Inflammatory macrophage treated with lipopolysaccharide for 1 hour (primary cell): ENCODE measurements at regions not wholly inside any gene's neighbourhood (a gene's known extent, or its start where the extent isn't known, plus 50 kb on each side); places are given as distances from the start of the nearest gene placed in this dataset.

Experiments
- DNase-seq, 2 donors: peaks; one replicate each; pipeline ENCODE4 v3.0.0-alpha.2; 2020 to 2022

- no peak for DNase-seq
Observed at GRCh38 chr20:63085151-63085861, 78.5 kb upstream of the BHLHE23 start.

GRCh38 chr20:63084563-63084927, 77.8 kb upstream of the BHLHE23 start:
- DNase-seq: no peak

- DNase-seq: no peak
Observed at GRCh38 chr20:63083831-63084562, 77.2 kb upstream of the BHLHE23 start.

- no peak for DNase-seq
Observed at GRCh38 chr20:63082939-63083735, 76.4 kb upstream of the BHLHE23 start.

GRCh38 chr20:63082308-63082938, 75.7 kb upstream of the BHLHE23 start:
- peak in 1 of 2 donors; percentile 8 for DNase-seq

- no peak for DNase-seq
Observed at GRCh38 chr20:63081831-63082230, 75.1 kb upstream of the BHLHE23 start.

GRCh38 chr20:63081351-63081750, 74.6 kb upstream of the BHLHE23 start:
- DNase-seq: no peak

- DNase-seq: no peak
Observed at GRCh38 chr20:63080811-63081210, 74.0 kb upstream of the BHLHE23 start.

- no peak for DNase-seq
Observed at GRCh38 chr20:63080411-63080810, 73.6 kb upstream of the BHLHE23 start.

- no peak for DNase-seq
Observed at GRCh38 chr20:63079971-63080370, 73.2 kb upstream of the BHLHE23 start.

GRCh38 chr20:63077705-63078104, 70.9 kb upstream of the BHLHE23 start:
- no peak for DNase-seq

GRCh38 chr20:63076421-63076820, 69.7 kb upstream of the BHLHE23 start:
- no peak for DNase-seq

GRCh38 chr20:63074631-63075030, 67.9 kb upstream of the BHLHE23 start:
- DNase-seq: no peak

GRCh38 chr20:63074182-63074581, 67.4 kb upstream of the BHLHE23 start:
- DNase-seq: no peak

GRCh38 chr20:63073738-63074065, 66.9 kb upstream of the BHLHE23 start:
- DNase-seq: no peak

- no peak for DNase-seq
Observed at GRCh38 chr20:63072991-63073737, 66.4 kb upstream of the BHLHE23 start.

- DNase-seq: no peak
Observed at GRCh38 chr20:63072231-63072791, 65.5 kb upstream of the BHLHE23 start.

GRCh38 chr20:63071541-63072181, 64.9 kb upstream of the BHLHE23 start:
- peak in 1 of 2 donors; percentile 13 for DNase-seq

- DNase-seq: no peak
Observed at GRCh38 chr20:63070771-63071540, 64.2 kb upstream of the BHLHE23 start.

- DNase-seq: no peak
Observed at GRCh38 chr20:63070301-63070625, 63.5 kb upstream of the BHLHE23 start.

GRCh38 chr20:63068711-63069367, 62.1 kb upstream of the BHLHE23 start:
- DNase-seq: no peak
